ENCODE measurements at regions not wholly inside any gene's neighbourhood (a gene's known extent, or its start where the extent isn't known, plus 50 kb on each side); places are given as distances from the start of the nearest gene placed in this dataset.

GRCh38 chr13:63199508-63199907 is 1783.9 kb upstream of the PCDH20 start:
- no peak for TF ChIP-seq CTCF (IDR thresholded peaks at IDR 0.05)
- no peak for TF ChIP-seq POLR2A (IDR thresholded peaks at IDR 0.05)
